Inflammatory macrophage (primary cell): ENCODE measurements at regions not wholly inside any gene's neighbourhood (a gene's known extent, or its start where the extent isn't known, plus 50 kb on each side); places are given as distances from the start of the nearest gene placed in this dataset.

Source experiments
- DNase-seq, 2 donors: peaks; one replicate each; pipeline ENCODE4 v3.0.0-alpha.2; 2020 to 2022

GRCh38 chr15:95590533-95591044 is 739.9 kb upstream of the NR2F2 start:
- DNase-seq, result no peak

- DNase-seq, result no peak
Measured at GRCh38 chr15:95591270-95591669, 739.2 kb upstream of the NR2F2 start.

DNA sequence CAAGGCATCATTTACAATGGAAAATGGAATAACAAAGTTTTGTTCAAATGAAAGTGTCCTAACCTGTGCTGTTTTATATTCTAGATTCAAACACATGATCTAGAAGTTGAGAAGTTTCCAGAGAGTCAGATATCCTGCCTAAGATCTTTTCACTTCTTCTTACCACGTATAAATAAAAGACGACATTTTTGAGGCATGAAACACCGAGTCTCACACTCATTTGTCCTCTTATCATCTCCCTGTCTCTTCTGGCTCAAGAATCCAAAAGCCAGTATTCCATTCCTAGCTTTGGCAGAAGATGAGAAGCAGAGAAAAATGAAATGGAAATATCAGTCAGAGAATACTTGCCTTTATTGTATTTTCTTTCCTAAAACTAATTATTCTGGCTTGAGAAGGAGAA is 738.6 kb upstream of the NR2F2 start:
- DNase-seq, result no peak

GRCh38 chr15:95594496-95594895 is 736.0 kb upstream of the NR2F2 start:
- DNase-seq, result no peak

DNA sequence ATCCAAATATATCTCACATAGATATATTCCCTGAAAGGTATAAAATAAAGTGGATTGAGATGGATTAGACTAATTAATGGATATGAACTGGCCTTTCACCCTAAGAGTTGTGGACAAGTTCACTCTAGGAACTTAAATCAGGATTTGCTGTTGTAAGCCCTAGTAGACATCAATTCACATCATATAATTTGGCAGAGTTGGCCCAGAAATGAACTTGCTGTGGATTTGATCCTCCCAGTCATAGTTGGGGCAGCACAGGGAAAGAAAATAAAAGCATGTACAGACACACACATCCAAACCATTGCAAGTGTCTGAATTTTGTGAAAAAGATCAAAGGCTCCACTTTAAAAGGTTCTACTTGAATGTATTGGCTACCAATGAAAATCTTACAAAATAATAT is 734.7 kb upstream of the NR2F2 start:
- no peak for DNase-seq

GRCh38 chr15:95596496-95596895 is 734.0 kb upstream of the NR2F2 start:
- DNase-seq, result no peak

- no peak for DNase-seq
Measured at GRCh38 chr15:95598251-95598855, 732.1 kb upstream of the NR2F2 start.

GRCh38 chr15:95600367-95600766 is 730.1 kb upstream of the NR2F2 start:
- DNase-seq, result no peak

- no peak for DNase-seq
Measured at GRCh38 chr15:95600884-95601283, 729.6 kb upstream of the NR2F2 start.

- DNase-seq, result no peak
Measured at GRCh38 chr15:95601525-95601924, 729.0 kb upstream of the NR2F2 start.

GRCh38 chr15:95603802-95604201 is 726.7 kb upstream of the NR2F2 start:
- no peak for DNase-seq

DNA sequence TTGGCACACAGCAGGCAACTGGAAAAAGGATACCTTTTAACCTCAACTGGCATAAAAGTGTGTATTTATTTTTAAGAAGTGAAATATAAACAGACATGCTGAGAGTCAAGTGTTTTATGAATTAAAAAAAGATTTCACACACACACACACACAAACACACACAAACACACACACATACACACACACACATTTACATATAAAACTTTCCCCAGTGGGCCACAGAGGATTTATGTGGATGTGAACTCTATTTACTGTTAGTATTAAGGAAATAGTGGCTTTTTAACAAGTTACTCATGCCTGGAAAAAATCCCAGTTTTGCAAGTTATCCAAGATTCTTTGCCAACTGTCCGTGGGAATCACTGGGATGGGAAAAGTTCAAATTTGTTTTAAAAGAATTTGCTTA is 725.9 kb upstream of the NR2F2 start:
- no peak for DNase-seq

GRCh38 chr15:95605098-95605497 is 725.4 kb upstream of the NR2F2 start:
- DNase-seq, result no peak

GRCh38 chr15:95606551-95606950 is 723.9 kb upstream of the NR2F2 start:
- no peak for DNase-seq

DNA sequence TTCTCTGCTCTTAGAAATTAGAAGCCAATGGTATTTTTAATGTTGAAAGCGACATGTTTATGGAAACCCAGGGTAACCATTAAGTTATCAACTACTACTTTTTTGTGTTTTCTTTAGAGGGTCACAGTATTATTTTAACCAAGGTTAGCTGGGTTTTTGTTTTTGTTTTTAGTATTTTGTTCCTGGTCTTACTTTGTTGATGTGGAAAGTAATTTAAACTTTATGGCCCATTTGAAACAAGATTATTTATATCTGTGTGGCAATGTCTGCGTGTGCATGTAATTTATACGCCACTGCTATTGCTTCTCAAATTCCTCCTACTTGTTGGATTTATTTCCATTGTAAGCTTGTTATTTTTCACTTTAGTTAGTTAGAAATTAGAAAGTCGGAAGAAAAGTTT is 722.1 kb upstream of the NR2F2 start:
- no peak for DNase-seq

DNA sequence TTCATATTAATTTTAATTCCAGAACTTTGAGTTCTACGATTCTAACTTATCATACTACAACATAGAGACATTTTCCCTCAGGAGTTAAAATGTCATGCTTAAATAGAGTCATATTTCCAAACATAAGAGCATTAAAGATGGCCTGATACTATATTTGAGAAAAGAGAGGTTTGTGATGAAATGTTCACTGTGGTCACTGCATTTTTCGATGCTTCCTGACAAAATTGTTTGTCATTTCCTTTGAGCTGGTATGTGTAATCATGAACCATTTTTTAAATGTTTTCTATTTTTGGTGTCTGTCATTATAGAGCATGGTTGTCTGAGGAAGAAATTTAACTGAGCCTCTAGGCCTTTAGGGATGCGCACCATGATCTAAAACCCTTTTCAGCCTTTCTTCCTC is 721.4 kb upstream of the NR2F2 start:
- DNase-seq, result no peak

GRCh38 chr15:95610945-95611344 is 719.6 kb upstream of the NR2F2 start:
- no peak for DNase-seq

DNA sequence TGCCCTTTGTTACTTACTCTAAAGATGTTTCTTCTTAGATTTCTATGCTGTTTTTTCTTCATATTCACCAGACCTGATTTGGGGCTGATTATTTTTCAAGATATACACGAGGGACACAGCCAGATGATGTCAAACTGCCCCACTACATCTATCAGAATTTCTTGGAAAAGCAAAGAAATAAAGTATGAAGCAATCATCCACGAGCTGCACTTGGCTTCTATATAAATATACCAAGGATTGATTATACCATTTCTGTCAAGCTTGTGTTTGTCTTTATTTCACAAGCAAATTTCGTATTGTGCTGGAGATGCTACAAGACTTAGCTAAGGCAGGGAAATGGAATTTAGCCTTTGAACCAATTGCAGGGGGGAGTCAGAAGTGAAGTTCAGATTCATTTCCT is 715.1 kb upstream of the NR2F2 start:
- DNase-seq, result no peak

DNA sequence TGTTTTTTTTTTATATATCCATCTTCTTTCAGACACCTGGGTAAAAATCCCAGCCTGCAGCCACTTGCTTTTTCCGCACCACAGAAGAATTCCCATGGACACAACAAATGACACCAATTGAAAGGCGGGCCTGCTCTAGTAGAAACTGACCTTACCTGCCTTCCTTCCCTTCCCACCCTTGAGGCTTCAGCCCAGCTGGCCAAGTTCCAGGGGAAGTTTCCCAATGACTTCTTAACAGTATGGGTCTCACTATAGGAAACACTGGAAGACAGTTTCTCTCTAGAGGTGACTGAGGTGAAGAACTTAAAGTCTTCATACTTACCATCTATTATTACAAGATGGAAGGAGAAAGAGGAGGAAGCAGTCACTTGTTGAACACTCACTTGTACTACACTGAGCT is 714.2 kb upstream of the NR2F2 start:
- no peak for DNase-seq

DNA sequence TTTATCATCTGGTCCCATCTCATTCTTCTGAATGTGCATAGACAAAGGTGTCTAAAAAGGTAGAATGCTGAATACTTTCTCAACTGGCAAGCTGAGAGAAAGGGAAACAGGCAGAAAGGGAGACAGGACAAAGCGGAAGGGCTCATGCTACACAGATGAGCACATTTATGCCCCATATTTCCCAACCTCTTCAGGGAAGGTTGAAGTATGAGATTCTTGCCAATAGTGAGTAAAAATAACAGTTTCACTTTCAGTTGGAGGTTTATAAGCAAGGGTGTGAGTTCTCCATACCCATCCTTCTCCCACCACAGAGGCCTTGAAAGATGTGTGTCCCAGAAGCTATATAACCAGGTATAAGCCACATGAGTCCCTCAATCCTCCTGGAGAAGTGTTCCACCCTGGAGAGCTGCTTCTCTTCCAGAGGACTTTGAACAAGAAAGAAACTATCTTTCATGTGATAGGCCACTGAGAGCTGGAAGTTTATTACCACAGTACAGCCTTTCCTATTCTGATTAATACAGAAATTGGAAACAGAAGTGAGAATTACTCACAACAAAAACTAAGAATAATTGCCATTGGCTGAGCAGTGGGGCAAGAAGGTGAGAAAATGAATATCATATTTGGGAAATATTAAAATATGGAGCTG is 709.4 kb upstream of the NR2F2 start:
- DNase-seq, result no peak

DNA sequence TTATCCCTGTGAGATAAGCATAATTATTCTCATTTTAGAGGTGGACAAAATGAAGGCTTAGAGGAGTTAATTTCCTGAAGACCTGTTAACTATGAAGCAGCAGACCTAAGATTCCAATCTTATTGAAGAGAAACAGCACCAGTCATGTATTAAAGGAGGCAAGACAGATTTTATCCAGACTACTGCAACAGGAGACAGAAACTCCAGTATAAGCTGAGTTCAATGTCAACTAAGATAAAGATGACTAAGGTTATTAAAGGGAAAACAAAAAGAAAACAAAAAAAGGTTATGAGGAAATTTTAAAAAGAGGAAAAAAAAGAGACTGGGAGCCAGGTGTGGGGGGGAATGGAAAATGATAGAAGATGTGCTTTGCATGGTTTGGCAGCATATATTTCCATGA is 707.7 kb upstream of the NR2F2 start:
- no peak for DNase-seq

DNA sequence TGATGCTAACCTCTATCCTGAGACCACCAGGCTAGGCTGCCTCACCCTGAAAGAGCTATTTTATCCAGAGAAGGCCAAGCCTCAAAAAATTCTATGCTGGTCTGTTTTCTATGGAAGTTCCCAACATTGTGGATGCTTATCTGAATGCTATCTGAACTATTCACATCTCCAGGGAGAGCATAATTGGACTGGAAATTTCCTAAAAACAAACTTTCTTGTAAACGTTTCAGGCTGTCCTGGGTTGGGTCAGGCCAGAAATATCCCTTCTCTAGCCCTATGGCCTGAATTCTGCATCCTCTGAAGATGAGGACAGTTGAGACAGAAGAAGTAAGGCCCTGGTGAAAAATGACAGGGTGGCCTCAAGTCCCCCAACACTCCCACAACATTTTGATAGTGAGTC is 706.4 kb upstream of the NR2F2 start:
- no peak for DNase-seq

- DNase-seq, result no peak
Measured at GRCh38 chr15:95624616-95625361, 705.7 kb upstream of the NR2F2 start.
